K562 (cell line): ENCODE measurements at regions not wholly inside any gene's neighbourhood (a gene's known extent, or its start where the extent isn't known, plus 50 kb on each side); places are given as distances from the start of the nearest gene placed in this dataset.

Experiments
- ATAC-seq: fragments of 200-7000 bp; cut with Tn5 transposase; 3 replicates; pipeline ENCODE4 v1.9.1; 2020; ENCODE audit warnings: moderate library complexity
- BruUV-seq: library from RNA; stranded (reverse); fragments of 400-500 nt; replicated peaks from 2 replicates; lab custom pipeline; 2021; lab: Mats Ljungman, UMichigan
- CTCF ChIA-PET: fragments of 300-600 bp; formaldehyde crosslinking; extraction: SDS; loops from one replicate; lab custom pipeline; 2021; ENCODE audit warnings: low intra/inter-chr PET ratio; lab: Yijun Ruan, JAX
- POLR2A ChIA-PET: fragments of 300-600, 350-650 bp; sonication (Branson Sonifier 250); formaldehyde crosslinking; extraction: SDS; loops from one replicate; lab custom pipeline; 2021; ENCODE audit warnings: antibody characterized with exemption, inconsistent platforms; lab: Yijun Ruan, JAX
- DNase-seq, 4 experiments: peaks; one replicate each; pipeline versions ENCODE4 v3.0.0 to v3.0.0-alpha.2; 2011 to 2018; ENCODE audit warnings: low spot score in 3 of 4, mixed read lengths in 3 of 4; ENCODE audit errors: extremely low read depth in 1 of 4
- FAIRE-seq: peaks from 2 replicates; lab custom pipeline; 2011; peaks lifted over from hg19 to GRCh38; lab: Jason Lieb, UNC
- H2AFZ ChIP-seq: 2 replicates; pipeline ENCODE4 v1.6.0; 2011; ENCODE audit warnings: low read depth, low read length, control low read depth, inconsistent platforms
- H3K27ac ChIP-seq: fragments of 200-600 bp; 3 replicates; pipeline ENCODE4 v1.8.0; 2011; ENCODE audit warnings: low read depth, mild to moderate bottlenecking, control low read depth, inconsistent platforms, low read length, moderate library complexity, mixed read lengths; ENCODE audit errors: extremely low read depth
- H3K27me3 ChIP-seq, 2 experiments: fragments of 300-600 bp in 1 of 2; 2 replicates in 1 of 2; 3 replicates in 1 of 2; pipeline versions ENCODE4 v1.6.0 to v1.8.0; 2011; ENCODE audit warnings: inconsistent platforms in 2 of 2, low read length in 2 of 2, mild to moderate bottlenecking in 1 of 2, mixed read lengths in 1 of 2, moderate library complexity in 1 of 2; ENCODE audit not compliant: control insufficient read depth in 2 of 2, insufficient read depth in 2 of 2
- H3K36me3 ChIP-seq: fragments of 300-600 bp; 3 replicates; pipeline ENCODE4 v1.8.0; 2011; ENCODE audit warnings: mild to moderate bottlenecking, low read length, inconsistent platforms; ENCODE audit not compliant: control insufficient read depth, insufficient read depth
- H3K4me1 ChIP-seq, 2 experiments: fragments of 200-600 bp in 1 of 2; replicated peaks in 1 of 2; 2 replicates in 1 of 2; 3 replicates in 1 of 2; pipeline versions ENCODE4 v1.5.1 to v1.8.0; 2011; ENCODE audit warnings: inconsistent platforms in 2 of 2, low read length in 2 of 2, mild to moderate bottlenecking in 1 of 2, mixed read lengths in 1 of 2, moderate library complexity in 1 of 2; ENCODE audit not compliant: control insufficient read depth in 2 of 2, insufficient read depth in 2 of 2
- H3K4me2 ChIP-seq: 2 replicates; pipeline ENCODE4 v1.6.1; 2011; ENCODE audit warnings: low read length, control low read depth, inconsistent platforms, mixed read lengths; ENCODE audit not compliant: insufficient read depth
- H3K4me3 ChIP-seq: fragments of 200-600 bp; sonication (generic), shearing (Covaris generic); 2 replicates; pipeline ENCODE4 v1.5.1; 2016; ENCODE audit warnings: control low read depth, inconsistent platforms
- H3K79me2 ChIP-seq: fragments of 200-600 bp; 3 replicates; pipeline ENCODE4 v1.8.0; 2011; ENCODE audit warnings: low read length, inconsistent platforms; ENCODE audit not compliant: control insufficient read depth, insufficient read depth
- H3K9ac ChIP-seq, 2 experiments: 2 replicates each; pipeline versions ENCODE4 v1.6.0 to v1.6.1; 2011; ENCODE audit warnings: low read depth in 2 of 2, low read length in 2 of 2, control low read depth in 1 of 2, inconsistent platforms in 1 of 2, mild to moderate bottlenecking in 1 of 2, mixed read lengths in 1 of 2; ENCODE audit not compliant: insufficient read depth in 1 of 2
- H3K9me1 ChIP-seq: one replicate; pipeline ENCODE4 v1.6.0; 2011; ENCODE audit warnings: inconsistent platforms, mild to moderate bottlenecking, low read length, moderate library complexity; ENCODE audit not compliant: control insufficient read depth, insufficient read depth
- H3K9me3 ChIP-seq: replicated peaks from 2 replicates; pipeline ENCODE4 v1.5.1; 2011; ENCODE audit warnings: low read depth, low read length, inconsistent platforms; ENCODE audit not compliant: control insufficient read depth, insufficient read depth
- H4K20me1 ChIP-seq: replicated peaks from 2 replicates; pipeline ENCODE4 v1.6.1; 2011; ENCODE audit warnings: low read length, inconsistent platforms, mixed read lengths; ENCODE audit not compliant: control insufficient read depth, insufficient read depth
- ADNP ChIP-seq: fragments of 200-800 bp; sonication (Bioruptor generic); IDR thresholded peaks from 2 replicates; pipeline ENCODE4 v1.6.1; 2016; ENCODE audit warnings: missing genetic modification characterization, missing compliant biosample characterization
- LARP7 ChIP-seq: fragments of 450-650 bp; IDR thresholded peaks from 2 replicates; pipeline ENCODE4 v1.6.1; 2016
- NCOA2 ChIP-seq, 2 experiments: fragments of 450-650 bp; IDR thresholded peaks; 2 replicates each; pipeline ENCODE4 v1.6.1; 2018; ENCODE audit warnings: mild to moderate bottlenecking in 2 of 2, moderate library complexity in 1 of 2; ENCODE audit not compliant: partially characterized antibody in 2 of 2
- NR4A1 ChIP-seq, 2 experiments: fragments of 250-450 bp in 1 of 2; fragments of 450-650 bp in 1 of 2; sonication (Bioruptor Pico) in 1 of 2; IDR thresholded peaks; 2 replicates each; pipeline versions ENCODE4 v1.4.0 to v1.6.1; 2016 to 2020; ENCODE audit warnings: mild to moderate bottlenecking in 2 of 2, missing compliant biosample characterization in 1 of 2, missing genetic modification characterization in 1 of 2, moderate library complexity in 1 of 2
- POLR3G ChIP-seq: IDR thresholded peaks from 2 replicates; pipeline ENCODE4 v1.6.1; 2011; ENCODE audit not compliant: insufficient read length, insufficient replicate concordance; ENCODE audit errors: extremely low read depth
- PYGO2 ChIP-seq: fragments of 450-650 bp; IDR thresholded peaks from 2 replicates; pipeline ENCODE4 v1.6.1; 2016; ENCODE audit warnings: mild to moderate bottlenecking, missing genetic modification characterization, moderate library complexity, missing compliant biosample characterization
- SAFB ChIP-seq: fragments of 200-400 bp; formaldehyde crosslinking; IDR thresholded peaks from 2 replicates; pipeline ENCODE4 v1.6.1; 2017; ENCODE audit warnings: low read depth, low read length, borderline replicate concordance
- SMAD1 ChIP-seq: fragments of 150-350 bp; IDR thresholded peaks from 2 replicates; pipeline ENCODE4 v1.6.1; 2014; ENCODE audit warnings: low read length, low read depth; ENCODE audit not compliant: partially characterized antibody
- SMARCB1 ChIP-seq: IDR thresholded peaks from 2 replicates; pipeline ENCODE4 v1.6.1; 2011; ENCODE audit warnings: improper control_type of control experiment, low read depth; ENCODE audit not compliant: insufficient read length
- TEAD4 ChIP-seq, 2 experiments: sonication (generic) in 1 of 2; formaldehyde crosslinking in 1 of 2; IDR thresholded peaks; 2 replicates each; pipeline versions ENCODE4 v1.6.1 to v1.8.0; 2012 to 2022; ENCODE audit warnings: borderline replicate concordance in 1 of 2, inconsistent platforms in 1 of 2, low read length in 1 of 2, mild to moderate bottlenecking in 1 of 2, missing genetic modification reagents in 1 of 2
- ZZZ3 ChIP-seq: fragments of 450-650 bp; IDR thresholded peaks from 2 replicates; pipeline ENCODE4 v1.6.1; 2016; ENCODE audit warnings: antibody characterized with exemption, mild to moderate bottlenecking, moderate library complexity
- in situ Hi-C: fragments of 300-500 bp; cut with MboI; formaldehyde crosslinking; loops from 4 replicates; pipeline ENCODE4 v1.15.0; 2018; ENCODE audit warnings: inconsistent platforms, mixed read lengths
- intact Hi-C: fragments of 100-400 bp; cut with micrococcal nuclease; formaldehyde crosslinking; loops from 2 replicates; pipeline ENCODE4 v1.14.2; 2022
- TF ChIP-seq, protein P1 (sequence below), 2 experiments: fragments of 450-650 bp; IDR thresholded peaks; 2 replicates each; pipeline ENCODE4 v1.6.1; 2018; ENCODE audit warnings: mild to moderate bottlenecking in 2 of 2, low read depth in 1 of 2; ENCODE audit not compliant: partially characterized antibody in 2 of 2
- TF ChIP-seq, protein P2 (sequence below): sonication (generic); formaldehyde crosslinking; IDR thresholded peaks from 2 replicates; pipeline ENCODE4 v1.8.1; 2023; ENCODE audit warnings: mild to moderate bottlenecking, missing genetic modification reagents

DNA sequence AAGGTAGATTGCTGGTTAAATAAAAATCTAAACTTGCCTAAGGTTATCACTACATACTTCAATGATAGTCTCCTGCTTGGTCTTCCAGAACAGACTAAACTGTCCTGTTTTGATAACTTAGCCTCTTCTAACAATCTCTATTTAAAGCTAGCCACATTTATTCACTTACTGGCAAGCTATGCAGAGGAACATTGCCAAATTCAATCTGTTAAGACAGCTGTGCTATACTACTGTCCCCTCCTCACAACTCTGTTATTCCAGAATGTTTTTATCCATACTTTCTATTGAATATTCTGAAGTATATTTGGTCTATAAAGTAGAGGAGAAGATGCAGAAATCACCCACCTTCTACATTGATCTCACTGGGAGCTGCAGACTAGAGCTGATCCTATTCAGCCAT lies 594.0 kb upstream of the CCDC54 start:
- no peak for TF ChIP-seq SMAD1
- no peak for TF ChIP-seq SMARCB1
- no peak for TF ChIP-seq POLR3G
- TF ChIP-seq NR4A1 (CRISPR knock-in tag; IDR thresholded peaks at IDR 0.05): no peak
- TF ChIP-seq NR4A1 (tag; IDR thresholded peaks at IDR 0.05): no peak
- TF ChIP-seq TEAD4 (IDR thresholded peaks at IDR 0.05; ENCODE audit: low read length): no peak
- no peak for TF ChIP-seq TEAD4 (CRISPR knock-in tag; IDR thresholded peaks at IDR 0.05; ENCODE audit: borderline replicate concordance)
- TF ChIP-seq LARP7: no peak
- no peak for TF ChIP-seq PYGO2 (tag)
- no peak for TF ChIP-seq NCOA2 (IDR thresholded peaks at IDR 0.05; ENCODE audit: partially characterized antibody in 2 of 2)
- no peak for TF ChIP-seq ZZZ3
- TF ChIP-seq ADNP (tag): no peak
- TF ChIP-seq, protein P1, sequence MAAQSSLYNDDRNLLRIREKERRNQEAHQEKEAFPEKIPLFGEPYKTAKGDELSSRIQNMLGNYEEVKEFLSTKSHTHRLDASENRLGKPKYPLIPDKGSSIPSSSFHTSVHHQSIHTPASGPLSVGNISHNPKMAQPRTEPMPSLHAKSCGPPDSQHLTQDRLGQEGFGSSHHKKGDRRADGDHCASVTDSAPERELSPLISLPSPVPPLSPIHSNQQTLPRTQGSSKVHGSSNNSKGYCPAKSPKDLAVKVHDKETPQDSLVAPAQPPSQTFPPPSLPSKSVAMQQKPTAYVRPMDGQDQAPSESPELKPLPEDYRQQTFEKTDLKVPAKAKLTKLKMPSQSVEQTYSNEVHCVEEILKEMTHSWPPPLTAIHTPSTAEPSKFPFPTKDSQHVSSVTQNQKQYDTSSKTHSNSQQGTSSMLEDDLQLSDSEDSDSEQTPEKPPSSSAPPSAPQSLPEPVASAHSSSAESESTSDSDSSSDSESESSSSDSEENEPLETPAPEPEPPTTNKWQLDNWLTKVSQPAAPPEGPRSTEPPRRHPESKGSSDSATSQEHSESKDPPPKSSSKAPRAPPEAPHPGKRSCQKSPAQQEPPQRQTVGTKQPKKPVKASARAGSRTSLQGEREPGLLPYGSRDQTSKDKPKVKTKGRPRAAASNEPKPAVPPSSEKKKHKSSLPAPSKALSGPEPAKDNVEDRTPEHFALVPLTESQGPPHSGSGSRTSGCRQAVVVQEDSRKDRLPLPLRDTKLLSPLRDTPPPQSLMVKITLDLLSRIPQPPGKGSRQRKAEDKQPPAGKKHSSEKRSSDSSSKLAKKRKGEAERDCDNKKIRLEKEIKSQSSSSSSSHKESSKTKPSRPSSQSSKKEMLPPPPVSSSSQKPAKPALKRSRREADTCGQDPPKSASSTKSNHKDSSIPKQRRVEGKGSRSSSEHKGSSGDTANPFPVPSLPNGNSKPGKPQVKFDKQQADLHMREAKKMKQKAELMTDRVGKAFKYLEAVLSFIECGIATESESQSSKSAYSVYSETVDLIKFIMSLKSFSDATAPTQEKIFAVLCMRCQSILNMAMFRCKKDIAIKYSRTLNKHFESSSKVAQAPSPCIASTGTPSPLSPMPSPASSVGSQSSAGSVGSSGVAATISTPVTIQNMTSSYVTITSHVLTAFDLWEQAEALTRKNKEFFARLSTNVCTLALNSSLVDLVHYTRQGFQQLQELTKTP (IDR thresholded peaks at IDR 0.05; ENCODE audit: low read depth in 1 of 2, partially characterized antibody in 2 of 2): no peak
- TF ChIP-seq, protein P2, sequence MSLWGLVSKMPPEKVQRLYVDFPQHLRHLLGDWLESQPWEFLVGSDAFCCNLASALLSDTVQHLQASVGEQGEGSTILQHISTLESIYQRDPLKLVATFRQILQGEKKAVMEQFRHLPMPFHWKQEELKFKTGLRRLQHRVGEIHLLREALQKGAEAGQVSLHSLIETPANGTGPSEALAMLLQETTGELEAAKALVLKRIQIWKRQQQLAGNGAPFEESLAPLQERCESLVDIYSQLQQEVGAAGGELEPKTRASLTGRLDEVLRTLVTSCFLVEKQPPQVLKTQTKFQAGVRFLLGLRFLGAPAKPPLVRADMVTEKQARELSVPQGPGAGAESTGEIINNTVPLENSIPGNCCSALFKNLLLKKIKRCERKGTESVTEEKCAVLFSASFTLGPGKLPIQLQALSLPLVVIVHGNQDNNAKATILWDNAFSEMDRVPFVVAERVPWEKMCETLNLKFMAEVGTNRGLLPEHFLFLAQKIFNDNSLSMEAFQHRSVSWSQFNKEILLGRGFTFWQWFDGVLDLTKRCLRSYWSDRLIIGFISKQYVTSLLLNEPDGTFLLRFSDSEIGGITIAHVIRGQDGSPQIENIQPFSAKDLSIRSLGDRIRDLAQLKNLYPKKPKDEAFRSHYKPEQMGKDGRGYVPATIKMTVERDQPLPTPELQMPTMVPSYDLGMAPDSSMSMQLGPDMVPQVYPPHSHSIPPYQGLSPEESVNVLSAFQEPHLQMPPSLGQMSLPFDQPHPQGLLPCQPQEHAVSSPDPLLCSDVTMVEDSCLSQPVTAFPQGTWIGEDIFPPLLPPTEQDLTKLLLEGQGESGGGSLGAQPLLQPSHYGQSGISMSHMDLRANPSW (CRISPR knock-in tag): no peak
- no peak for TF ChIP-seq SAFB
- intact Hi-C loops: no loop called here
- ATAC-seq (no peak), DNase-seq (no peak), FAIRE-seq (no peak)
- H3K36me3 ChIP-seq: no peaks in the 10 kb centered on the region
- H3K79me2 ChIP-seq: no peaks in the 10 kb centered on the region
- no peak overlapping the region for H3K4me3 ChIP-seq
- no peaks in the 10 kb centered on the region for H4K20me1 ChIP-seq
- H3K9me1 ChIP-seq: no peaks in the 10 kb centered on the region
- no peaks in the 10 kb centered on the region for H3K27me3 ChIP-seq
- in situ Hi-C loops: no loop called here
- no peaks in the 10 kb centered on the region for H3K9me3 ChIP-seq
- no TSS peak for BruUV-seq
- POLR2A ChIA-PET: no interaction called here
- no peak overlapping the region for H3K4me2 ChIP-seq
- no peak overlapping the region for H3K27ac ChIP-seq
- no peak overlapping the region for H2AFZ ChIP-seq
- H3K9ac ChIP-seq: no peak overlapping the region
- CTCF ChIA-PET: no interaction called here
- no peaks in the 10 kb centered on the region for H3K4me1 ChIP-seq
